HG03342 (cell line): ENCODE measurements at regions not wholly inside any gene's neighbourhood (a gene's known extent, or its start where the extent isn't known, plus 50 kb on each side); places are given as distances from the start of the nearest gene placed in this dataset.

Source experiments
- ATAC-seq: cut with Tn5 transposase; IDR thresholded peaks from one replicate; pipeline ENCODE4 v1.9.1; 2021; ENCODE audit warnings: mild to moderate bottlenecking, moderate library complexity; ENCODE audit not compliant: unreplicated experiment

GRCh38 chr5:4661326-4661725, 478.8 kb upstream of the ADAMTS16 start:
- no peak for ATAC-seq

- no peak for ATAC-seq
Measured at GRCh38 chr5:4661836-4662235, 478.3 kb upstream of the ADAMTS16 start.

- no peak for ATAC-seq
Measured at GRCh38 chr5:4662756-4663155, 477.4 kb upstream of the ADAMTS16 start.

DNA sequence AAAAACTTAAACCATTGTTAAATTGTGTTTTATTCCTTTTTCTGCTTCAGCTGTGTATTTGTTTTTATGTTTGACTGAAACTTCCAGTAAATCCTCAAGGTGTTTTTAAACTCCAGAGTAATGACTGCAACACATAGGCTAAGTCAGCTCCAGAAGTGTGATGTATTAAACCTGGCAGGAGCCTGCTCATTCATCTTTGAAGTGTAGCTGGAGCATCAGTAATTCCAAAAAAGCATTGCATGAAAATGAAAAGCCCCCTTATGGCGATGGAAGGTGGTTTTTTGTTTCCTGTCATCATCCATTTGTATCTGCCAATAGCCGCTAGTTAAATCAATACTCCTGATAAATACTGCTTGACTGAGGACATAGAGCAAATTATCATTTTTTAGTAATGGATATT, 474.2 kb upstream of the ADAMTS16 start:
- no peak for ATAC-seq

- ATAC-seq, result no peak
Measured at GRCh38 chr5:4674166-4674565, 466.0 kb upstream of the ADAMTS16 start.

- no peak for ATAC-seq
Measured at GRCh38 chr5:4676934-4677333, 463.2 kb upstream of the ADAMTS16 start.

DNA sequence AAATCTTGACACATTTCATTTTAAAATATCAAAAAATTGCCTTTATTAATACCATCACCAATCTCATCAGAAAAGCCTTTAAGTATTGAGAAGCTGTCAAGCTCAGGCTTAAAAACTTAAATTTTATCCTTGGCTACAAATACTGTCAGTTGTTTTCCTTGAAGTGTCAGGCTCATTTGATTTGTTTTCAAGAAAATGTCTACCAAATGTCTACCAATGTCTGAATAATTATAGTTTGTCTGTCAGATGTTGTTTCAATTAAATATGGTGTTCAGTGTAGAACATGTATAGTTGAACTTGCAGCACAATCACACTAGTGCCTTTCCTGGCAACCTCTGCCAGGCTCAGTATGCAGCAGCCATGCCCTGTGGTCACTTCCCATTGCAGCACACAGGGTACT, 455.2 kb upstream of the ADAMTS16 start:
- no peak for ATAC-seq

DNA sequence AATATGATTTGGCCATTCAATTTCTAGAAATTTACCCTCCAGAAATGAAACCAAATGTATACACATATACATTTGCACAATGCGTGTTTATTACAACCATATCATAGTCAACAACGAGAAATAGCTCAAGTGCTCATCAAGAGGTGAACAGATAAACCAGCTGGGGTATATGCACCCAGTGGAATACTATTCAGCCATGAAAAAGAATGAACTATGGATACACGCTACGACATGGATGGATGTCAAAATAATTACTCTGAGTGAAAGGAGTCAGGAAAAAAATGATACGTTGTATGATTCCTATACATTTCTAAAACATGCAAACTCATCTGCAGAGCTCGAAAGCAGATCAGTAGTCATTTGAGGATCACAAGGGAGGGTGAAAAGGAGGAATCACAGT, 441.5 kb upstream of the ADAMTS16 start:
- no peak for ATAC-seq

- no peak for ATAC-seq
Measured at GRCh38 chr5:4699592-4699991, 440.5 kb upstream of the ADAMTS16 start.

DNA sequence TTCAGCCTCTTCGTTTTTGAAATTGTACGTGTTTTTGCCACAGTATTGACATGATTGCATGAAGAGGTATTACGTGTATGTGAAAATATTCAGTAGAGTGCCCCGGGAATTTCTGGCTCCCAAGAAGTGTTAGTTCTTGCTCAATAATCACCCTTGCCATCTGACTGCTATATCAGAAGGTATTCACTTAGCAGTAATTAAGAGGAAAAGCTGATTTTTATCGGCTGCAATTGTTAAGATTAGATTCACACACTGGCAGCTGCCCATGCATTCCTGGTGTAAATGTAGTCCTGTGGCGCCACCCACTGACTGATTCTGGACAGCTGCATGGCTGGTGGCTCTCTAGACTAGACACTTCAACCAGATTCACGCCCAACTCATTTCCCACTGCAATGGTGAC, 440.1 kb upstream of the ADAMTS16 start:
- no peak for ATAC-seq

GRCh38 chr5:4700871-4701270, 439.3 kb upstream of the ADAMTS16 start:
- ATAC-seq, result no peak

DNA sequence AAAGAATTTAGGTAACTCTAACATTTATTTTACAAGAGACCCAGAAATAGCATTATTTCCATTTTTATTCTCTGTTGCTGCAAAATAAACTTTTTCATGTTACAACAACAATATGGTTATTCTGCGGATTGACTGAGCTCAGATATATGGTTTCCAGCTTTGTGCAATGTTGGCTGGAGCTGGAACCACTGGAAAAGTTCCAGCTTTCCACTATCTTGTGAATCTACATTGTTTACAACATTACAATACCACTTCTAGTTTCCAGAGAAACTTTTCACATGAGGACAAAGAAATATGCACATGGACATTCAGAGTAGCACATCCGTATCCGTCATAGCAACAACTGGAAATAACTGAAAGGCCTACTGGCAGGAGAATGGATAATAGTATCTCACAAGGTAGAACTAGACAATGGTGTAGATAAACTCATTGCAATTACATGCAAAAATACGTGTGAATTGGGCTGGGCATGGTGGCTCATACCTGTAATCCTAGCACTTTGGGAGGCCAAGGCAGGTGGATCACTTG, 436.1 kb upstream of the ADAMTS16 start:
- no peak for ATAC-seq

- ATAC-seq, result no peak
Measured at GRCh38 chr5:4704951-4705350, 435.2 kb upstream of the ADAMTS16 start.

DNA sequence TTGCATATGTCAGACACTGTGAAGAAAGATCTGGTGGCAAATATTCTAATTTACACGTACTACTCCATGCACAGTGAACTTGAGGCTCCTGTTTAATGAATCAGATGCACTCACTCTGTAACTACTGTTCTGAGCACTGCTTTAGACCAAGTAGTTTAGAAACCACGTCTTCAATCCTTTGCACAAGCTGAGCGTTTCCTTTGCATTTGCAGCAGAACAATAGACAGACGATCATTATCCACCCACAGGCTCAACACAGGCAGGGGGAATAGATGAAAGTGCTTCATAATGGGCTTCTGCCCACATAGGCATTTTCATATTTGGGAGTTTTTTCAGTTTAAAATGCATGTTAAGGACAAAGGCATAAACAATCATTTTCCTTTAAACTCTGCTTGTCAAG, 423.3 kb upstream of the ADAMTS16 start:
- no peak for ATAC-seq

GRCh38 chr5:4717446-4717845, 422.7 kb upstream of the ADAMTS16 start:
- ATAC-seq, result no peak

- ATAC-seq, result no peak
Measured at GRCh38 chr5:4720831-4721230, 419.3 kb upstream of the ADAMTS16 start.

GRCh38 chr5:4722886-4723285, 417.2 kb upstream of the ADAMTS16 start:
- ATAC-seq, result no peak

- no peak for ATAC-seq
Measured at GRCh38 chr5:4725594-4725993, 414.5 kb upstream of the ADAMTS16 start.

GRCh38 chr5:4730279-4730678, 409.9 kb upstream of the ADAMTS16 start:
- no peak for ATAC-seq

DNA sequence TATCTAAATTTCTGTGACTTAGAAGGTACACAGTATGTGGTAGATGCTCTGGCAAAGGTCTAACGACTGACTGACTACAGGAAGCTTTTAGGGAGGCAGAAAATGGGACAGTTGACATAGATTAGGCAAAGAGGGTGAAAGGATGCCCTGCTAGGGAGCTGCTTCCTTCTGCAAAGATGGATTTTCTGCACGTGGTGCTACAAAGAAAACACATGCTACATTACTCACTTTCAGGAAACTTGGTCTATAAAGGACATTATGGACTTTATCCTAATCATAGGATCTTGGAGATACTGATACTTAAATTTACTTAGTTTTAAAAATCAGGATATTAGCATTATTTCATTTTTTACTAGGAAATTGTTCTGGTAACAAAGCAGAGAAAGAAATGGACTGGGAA, 405.8 kb upstream of the ADAMTS16 start:
- no peak for ATAC-seq

- ATAC-seq, result no peak
Measured at GRCh38 chr5:4735261-4735660, 404.9 kb upstream of the ADAMTS16 start.

DNA sequence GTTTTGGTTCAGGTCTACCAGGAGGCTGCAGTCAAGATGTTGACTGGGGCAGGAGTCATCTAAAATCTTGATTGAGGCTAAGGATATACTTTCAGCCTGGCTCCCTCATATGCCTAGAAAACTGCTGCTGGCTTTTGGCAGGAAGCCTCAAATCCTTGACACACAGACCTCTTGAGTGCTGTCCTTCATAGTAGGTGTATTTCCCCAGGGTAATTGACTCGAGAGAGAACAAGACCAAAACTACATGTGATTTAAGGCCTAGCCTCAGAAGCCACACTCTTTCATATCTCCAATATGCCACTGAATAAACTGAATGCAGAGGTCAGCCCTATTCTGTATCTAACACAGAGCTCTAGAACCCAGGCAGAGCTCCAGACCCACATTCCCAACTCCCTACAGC, 402.3 kb upstream of the ADAMTS16 start:
- no peak for ATAC-seq

DNA sequence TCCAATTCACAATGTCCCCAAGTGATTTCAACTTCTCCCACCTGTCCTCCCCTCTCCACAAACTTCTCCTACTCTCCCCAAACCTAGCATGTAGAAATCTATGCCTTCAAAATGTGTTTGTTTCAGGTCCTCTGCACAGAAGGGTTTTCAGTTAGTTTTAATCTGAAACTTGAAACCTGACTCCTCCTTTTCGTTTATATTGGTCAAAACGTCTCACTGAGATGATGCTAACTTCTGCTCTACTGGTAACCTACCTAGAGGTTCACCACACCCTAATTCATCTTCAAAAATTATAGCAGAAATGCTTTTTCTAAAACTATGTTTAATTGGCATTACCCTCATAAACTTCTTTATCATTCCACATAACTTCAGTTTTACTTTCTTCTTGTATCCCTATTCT, 401.8 kb upstream of the ADAMTS16 start:
- ATAC-seq, result no peak

GRCh38 chr5:4740156-4740555, 400.0 kb upstream of the ADAMTS16 start:
- no peak for ATAC-seq
